ENCODE measurements at regions not wholly inside any gene's neighbourhood (a gene's known extent, or its start where the extent isn't known, plus 50 kb on each side); places are given as distances from the start of the nearest gene placed in this dataset.

GRCh38 chr9:82673201-82673600, 389.7 kb downstream of the RASEF start:
- H4K20me1 ChIP-seq (ENCODE audit: insufficient read depth, low read length), result no peaks in the 10 kb centered on the region
- H3K36me3 ChIP-seq (ENCODE audit: insufficient read depth, low read length), result no peaks in the 10 kb centered on the region
- no peak overlapping the region for H3K27ac ChIP-seq (ENCODE audit: low read length)
- H2AFZ ChIP-seq (ENCODE audit: low read depth, low read length), result no peak overlapping the region
- no peaks in the 10 kb centered on the region for H3K9me3 ChIP-seq (ENCODE audit: insufficient read depth, low read length, severe bottlenecking)
- TF ChIP-seq CTCF (IDR thresholded peaks at IDR 0.05; ENCODE audit: borderline replicate concordance, extremely low read depth, low read length, poor library complexity, severe bottlenecking), result no peak
- no peak for TF ChIP-seq EZH2 (IDR thresholded peaks at IDR 0.05; ENCODE audit: borderline replicate concordance, low read depth, low read length, severe bottlenecking)
- DNase-seq (no peak), ATAC-seq (ENCODE audit: insufficient read depth, low read depth) (no peak)
- no peaks in the 10 kb centered on the region for H3K79me2 ChIP-seq (ENCODE audit: insufficient read depth, low read length)
- no peak overlapping the region for H3K4me2 ChIP-seq (ENCODE audit: insufficient read depth, low read length)
- H3K4me3 ChIP-seq (ENCODE audit: low read depth in 1 of 2, low read length in 2 of 2), result no peak overlapping the region
- no peak overlapping the region for H3K9ac ChIP-seq (ENCODE audit: low read depth, low read length)
- no peaks in the 10 kb centered on the region for H3K27me3 ChIP-seq (ENCODE audit: insufficient read depth, low read length, poor library complexity)
- no peaks in the 10 kb centered on the region for H3K4me1 ChIP-seq (ENCODE audit: insufficient read depth, low read length)

- H4K20me1 ChIP-seq (ENCODE audit: insufficient read depth, low read length), result no peaks in the 10 kb centered on the region
- H3K9me3 ChIP-seq (ENCODE audit: insufficient read depth, low read length, severe bottlenecking), result no peaks in the 10 kb centered on the region
- H3K36me3 ChIP-seq (ENCODE audit: insufficient read depth, low read length), result no peaks in the 10 kb centered on the region
- no peaks in the 10 kb centered on the region for H3K27me3 ChIP-seq (ENCODE audit: insufficient read depth, low read length, poor library complexity)
- H3K27ac ChIP-seq (ENCODE audit: low read length), result no peak overlapping the region
- no peaks in the 10 kb centered on the region for H3K79me2 ChIP-seq (ENCODE audit: insufficient read depth, low read length)
- no peak overlapping the region for H3K4me2 ChIP-seq (ENCODE audit: insufficient read depth, low read length)
- no peaks in the 10 kb centered on the region for H3K4me1 ChIP-seq (ENCODE audit: insufficient read depth, low read length)
- no peak for DNase-seq
- TF ChIP-seq EZH2 (IDR thresholded peaks at IDR 0.05; ENCODE audit: borderline replicate concordance, low read depth, low read length, severe bottlenecking), result no peak
- no peak for ATAC-seq (ENCODE audit: insufficient read depth, low read depth)
- no peak overlapping the region for H2AFZ ChIP-seq (ENCODE audit: low read depth, low read length)
- H3K9ac ChIP-seq (ENCODE audit: low read depth, low read length), result no peak overlapping the region
- H3K4me3 ChIP-seq (ENCODE audit: low read depth in 1 of 2, low read length in 2 of 2), result no peak overlapping the region
Measured at GRCh38 chr9:82673919-82674318, 389.0 kb downstream of the RASEF start.

GRCh38 chr9:82675102-82675501, 387.8 kb downstream of the RASEF start:
- H3K4me3 ChIP-seq (ENCODE audit: low read depth in 1 of 2, low read length in 2 of 2), result no peak overlapping the region

GRCh38 chr9:82675605-82676004, 387.3 kb downstream of the RASEF start:
- Histone ChIP-seq H3K27ac (ENCODE audit: low read length) (no peak overlapping the region), H3K36me3 (ENCODE audit: insufficient read depth, low read length) (no peaks in the 10 kb centered on the region), H4K20me1 (ENCODE audit: insufficient read depth, low read length) (no peaks in the 10 kb centered on the region), H3K79me2 (ENCODE audit: insufficient read depth, low read length) (no peaks in the 10 kb centered on the region), H2AFZ (ENCODE audit: low read depth, low read length) (no peak overlapping the region), H3K9ac (ENCODE audit: low read depth, low read length) (no peak overlapping the region), H3K4me1 (ENCODE audit: insufficient read depth, low read length) (no peaks in the 10 kb centered on the region), H3K4me2 (ENCODE audit: insufficient read depth, low read length) (no peak overlapping the region), H3K27me3 (ENCODE audit: insufficient read depth, low read length, poor library complexity) (no peaks in the 10 kb centered on the region), H3K4me3 (ENCODE audit: low read depth in 1 of 2, low read length in 2 of 2) (no peak overlapping the region), H3K9me3 (ENCODE audit: insufficient read depth, low read length, severe bottlenecking) (no peaks in the 10 kb centered on the region)
- TF ChIP-seq CTCF (IDR thresholded peaks at IDR 0.05; ENCODE audit: borderline replicate concordance, extremely low read depth, low read length, poor library complexity, severe bottlenecking) (no peak), EZH2 (IDR thresholded peaks at IDR 0.05; ENCODE audit: borderline replicate concordance, low read depth, low read length, severe bottlenecking) (no peak)
- no peak for DNase-seq
- ATAC-seq (ENCODE audit: insufficient read depth, low read depth), result no peak

More at GRCh38 chr9:82675102-82675501, 387.8 kb downstream of the RASEF start:
- no peaks in the 10 kb centered on the region for H4K20me1 ChIP-seq (ENCODE audit: insufficient read depth, low read length)
- H3K79me2 ChIP-seq (ENCODE audit: insufficient read depth, low read length), result no peaks in the 10 kb centered on the region
- no peak for DNase-seq
- no peak overlapping the region for H3K4me2 ChIP-seq (ENCODE audit: insufficient read depth, low read length)
- H3K4me1 ChIP-seq (ENCODE audit: insufficient read depth, low read length), result no peaks in the 10 kb centered on the region
- H3K9me3 ChIP-seq (ENCODE audit: insufficient read depth, low read length, severe bottlenecking), result no peaks in the 10 kb centered on the region
- H3K27ac ChIP-seq (ENCODE audit: low read length), result no peak overlapping the region
- H3K27me3 ChIP-seq (ENCODE audit: insufficient read depth, low read length, poor library complexity), result no peaks in the 10 kb centered on the region
- no peaks in the 10 kb centered on the region for H3K36me3 ChIP-seq (ENCODE audit: insufficient read depth, low read length)
- no peak overlapping the region for H3K9ac ChIP-seq (ENCODE audit: low read depth, low read length)
- ATAC-seq (ENCODE audit: insufficient read depth, low read depth), result no peak
- TF ChIP-seq CTCF (IDR thresholded peaks at IDR 0.05; ENCODE audit: borderline replicate concordance, extremely low read depth, low read length, poor library complexity, severe bottlenecking), result no peak
- TF ChIP-seq EZH2 (IDR thresholded peaks at IDR 0.05; ENCODE audit: borderline replicate concordance, low read depth, low read length, severe bottlenecking), result no peak
- H2AFZ ChIP-seq (ENCODE audit: low read depth, low read length), result no peak overlapping the region
